PC-3 (cell line): ENCODE measurements at regions not wholly inside any gene's neighbourhood (a gene's known extent, or its start where the extent isn't known, plus 50 kb on each side); places are given as distances from the start of the nearest gene placed in this dataset.
"Not testable (repeated sequence)": the region's sequence is repeated elsewhere in the genome, so short reads cannot be mapped to it uniquely, and the experiment has no call there.

Experiments
- EZH2 ChIP-seq: fragments of 300-600 bp; sonication (generic); IDR thresholded peaks from one replicate; pipeline ENCODE4 v1.6.1; 2017; ENCODE audit warnings: antibody characterized with exemption, mild to moderate bottlenecking, low read length; ENCODE audit not compliant: unreplicated experiment
- TF ChIP-seq, protein P1 (sequence below): fragments of 300-600 bp; sonication (generic); conservative IDR thresholded peaks from 2 replicates; pipeline ENCODE4 v1.5.1; 2017; ENCODE audit warnings: antibody characterized with exemption, low read depth, mild to moderate bottlenecking, low read length

DNA sequence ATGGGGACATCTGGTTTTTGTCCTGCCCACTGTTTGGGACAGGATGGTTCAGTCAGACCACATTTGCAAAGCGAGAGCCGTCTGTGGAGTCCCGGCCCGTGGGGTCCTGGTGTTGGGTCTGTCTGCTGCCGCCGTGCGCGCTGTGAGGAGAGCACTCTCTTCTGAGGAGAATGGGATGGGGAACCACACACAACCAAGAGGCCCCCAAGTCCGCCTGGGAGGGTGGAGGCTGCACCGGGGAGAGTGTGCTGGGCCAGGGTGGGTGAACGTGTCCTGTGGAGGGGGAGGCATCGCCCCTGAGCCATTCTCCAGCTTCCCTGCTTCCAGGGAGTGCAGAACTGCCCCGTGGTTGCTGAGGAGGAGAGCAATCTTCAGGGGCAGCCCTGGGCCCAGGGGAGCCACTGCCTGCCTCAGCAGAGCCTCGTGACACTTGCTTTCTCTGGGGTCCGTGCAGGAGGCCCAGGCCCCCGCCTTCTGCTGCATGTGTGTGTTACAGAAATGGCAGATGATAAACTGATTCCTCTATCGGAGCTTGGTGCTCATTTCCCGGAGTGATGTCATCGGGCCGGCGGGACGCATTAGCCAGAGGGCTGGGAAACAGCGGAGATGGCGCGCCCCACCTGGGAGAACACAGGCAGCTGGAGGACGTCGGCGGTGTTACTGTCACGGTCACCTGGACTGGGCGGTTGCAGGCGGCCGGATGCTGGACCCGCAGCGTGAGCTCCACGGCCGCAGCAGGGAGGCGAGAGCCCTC, 173.4 kb downstream of the LAT start:
- TF ChIP-seq, protein P1, sequence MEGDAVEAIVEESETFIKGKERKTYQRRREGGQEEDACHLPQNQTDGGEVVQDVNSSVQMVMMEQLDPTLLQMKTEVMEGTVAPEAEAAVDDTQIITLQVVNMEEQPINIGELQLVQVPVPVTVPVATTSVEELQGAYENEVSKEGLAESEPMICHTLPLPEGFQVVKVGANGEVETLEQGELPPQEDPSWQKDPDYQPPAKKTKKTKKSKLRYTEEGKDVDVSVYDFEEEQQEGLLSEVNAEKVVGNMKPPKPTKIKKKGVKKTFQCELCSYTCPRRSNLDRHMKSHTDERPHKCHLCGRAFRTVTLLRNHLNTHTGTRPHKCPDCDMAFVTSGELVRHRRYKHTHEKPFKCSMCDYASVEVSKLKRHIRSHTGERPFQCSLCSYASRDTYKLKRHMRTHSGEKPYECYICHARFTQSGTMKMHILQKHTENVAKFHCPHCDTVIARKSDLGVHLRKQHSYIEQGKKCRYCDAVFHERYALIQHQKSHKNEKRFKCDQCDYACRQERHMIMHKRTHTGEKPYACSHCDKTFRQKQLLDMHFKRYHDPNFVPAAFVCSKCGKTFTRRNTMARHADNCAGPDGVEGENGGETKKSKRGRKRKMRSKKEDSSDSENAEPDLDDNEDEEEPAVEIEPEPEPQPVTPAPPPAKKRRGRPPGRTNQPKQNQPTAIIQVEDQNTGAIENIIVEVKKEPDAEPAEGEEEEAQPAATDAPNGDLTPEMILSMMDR, result not testable (repeated sequence)
- not testable (repeated sequence) for TF ChIP-seq EZH2
